Upper lobe of right lung (tissue), 1 donor: ENCODE measurements at regions not wholly inside any gene's neighbourhood (a gene's known extent, or its start where the extent isn't known, plus 50 kb on each side); places are given as distances from the start of the nearest gene placed in this dataset.
A peak's percentile ranks its signal among the peaks of the same experiment; 100 is the strongest.

Source experiments
- ATAC-seq: fragments of 200-7000 bp; cut with Tn5 transposase; one replicate; pipeline ENCODE4 v1.9.1; 2020; ENCODE audit warnings: mild to moderate bottlenecking, moderate library complexity
- DNase-seq: peaks from one replicate; pipeline ENCODE4 v3.0.0-alpha.2; 2020
- H3K27ac ChIP-seq: fragments of 200-600 bp; one replicate; pipeline ENCODE4 v1.8.0; 2022
- H3K27me3 ChIP-seq: fragments of 200-600 bp; one replicate; pipeline ENCODE4 v1.8.0; 2022; ENCODE audit warnings: mild to moderate bottlenecking
- H3K36me3 ChIP-seq: fragments of 200-600 bp; one replicate; pipeline ENCODE4 v1.8.0; 2022
- H3K4me1 ChIP-seq: fragments of 200-600 bp; one replicate; pipeline ENCODE4 v1.8.0; 2022
- H3K4me3 ChIP-seq: fragments of 200-600 bp; one replicate; pipeline ENCODE4 v1.8.0; 2022; ENCODE audit warnings: mild to moderate bottlenecking
- H3K9me3 ChIP-seq: fragments of 200-600 bp; one replicate; pipeline ENCODE4 v1.8.0; 2022
- intact Hi-C: fragments of 100-400 bp; cut with DNase I; formaldehyde crosslinking; loops from one replicate; pipeline ENCODE4 v1.11.0; 2022
- TF ChIP-seq, protein P1 (sequence below): fragments of 200-600 bp; IDR thresholded peaks from one replicate; pipeline ENCODE4 v1.8.0; 2022; ENCODE audit warnings: antibody characterized with exemption
- donor health status: DM: no; HTN: yes; CAD: no; lungs with severe emphysema.

GRCh38 chr10:81759111-81759510, 115.9 kb upstream of the NRG3 start:
- Histone ChIP-seq H3K9me3 (no peaks in the 10 kb centered on the region), H3K27me3 (no peaks in the 10 kb centered on the region), H3K27ac (no peak overlapping the region), H3K36me3 (no peaks in the 10 kb centered on the region), H3K4me1 (no peaks in the 10 kb centered on the region), H3K4me3 (no peak overlapping the region)
- no peak for DNase-seq
- intact Hi-C loops = no loop called here
- TF ChIP-seq, protein P1, sequence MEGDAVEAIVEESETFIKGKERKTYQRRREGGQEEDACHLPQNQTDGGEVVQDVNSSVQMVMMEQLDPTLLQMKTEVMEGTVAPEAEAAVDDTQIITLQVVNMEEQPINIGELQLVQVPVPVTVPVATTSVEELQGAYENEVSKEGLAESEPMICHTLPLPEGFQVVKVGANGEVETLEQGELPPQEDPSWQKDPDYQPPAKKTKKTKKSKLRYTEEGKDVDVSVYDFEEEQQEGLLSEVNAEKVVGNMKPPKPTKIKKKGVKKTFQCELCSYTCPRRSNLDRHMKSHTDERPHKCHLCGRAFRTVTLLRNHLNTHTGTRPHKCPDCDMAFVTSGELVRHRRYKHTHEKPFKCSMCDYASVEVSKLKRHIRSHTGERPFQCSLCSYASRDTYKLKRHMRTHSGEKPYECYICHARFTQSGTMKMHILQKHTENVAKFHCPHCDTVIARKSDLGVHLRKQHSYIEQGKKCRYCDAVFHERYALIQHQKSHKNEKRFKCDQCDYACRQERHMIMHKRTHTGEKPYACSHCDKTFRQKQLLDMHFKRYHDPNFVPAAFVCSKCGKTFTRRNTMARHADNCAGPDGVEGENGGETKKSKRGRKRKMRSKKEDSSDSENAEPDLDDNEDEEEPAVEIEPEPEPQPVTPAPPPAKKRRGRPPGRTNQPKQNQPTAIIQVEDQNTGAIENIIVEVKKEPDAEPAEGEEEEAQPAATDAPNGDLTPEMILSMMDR = no peak
- ATAC-seq = no peak

DNA sequence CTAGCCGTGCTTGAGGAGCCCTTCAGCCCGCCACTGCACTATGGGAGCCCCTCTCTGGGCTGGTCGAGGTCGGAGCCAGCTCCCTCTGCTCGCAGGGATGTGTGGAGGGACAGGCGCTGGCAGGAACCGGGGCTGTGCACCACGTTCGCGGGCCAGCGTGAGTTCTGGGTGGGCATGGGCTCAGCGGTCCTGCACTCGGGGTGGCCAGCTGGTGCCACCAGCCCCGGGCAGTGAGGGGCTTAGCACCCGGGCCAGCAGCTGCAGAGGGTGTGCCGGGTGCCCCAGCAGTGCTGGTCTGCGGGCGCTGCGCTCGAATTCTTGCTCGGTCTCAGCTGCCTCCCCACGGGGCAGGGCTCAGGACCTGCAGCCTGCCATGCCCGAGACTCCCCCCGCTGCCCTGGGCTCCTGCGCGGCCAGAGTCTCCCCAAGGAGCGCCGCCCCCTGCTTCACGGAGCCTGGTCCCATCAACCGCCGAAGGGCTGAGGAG, 90.8 kb upstream of the NRG3 start:
- no peak overlapping the region for H3K27ac ChIP-seq
- H3K9me3 ChIP-seq = no peaks in the 10 kb centered on the region
- H3K27me3 ChIP-seq = no peaks in the 10 kb centered on the region
- DNase-seq (no peak), ATAC-seq (peak; percentile 34)
- H3K4me3 ChIP-seq = no peak overlapping the region
- no peaks in the 10 kb centered on the region for H3K4me1 ChIP-seq
- H3K36me3 ChIP-seq = no peaks in the 10 kb centered on the region
- intact Hi-C loops = no loop called here
- TF ChIP-seq, protein P1 = no peak

GRCh38 chr10:81792729-81793128, 82.3 kb upstream of the NRG3 start:
- no peak for DNase-seq
- intact Hi-C loops = no loop called here
- Histone ChIP-seq H3K4me1 (no peaks in the 10 kb centered on the region), H3K9me3 (no peaks in the 10 kb centered on the region), H3K36me3 (no peaks in the 10 kb centered on the region), H3K27ac (no peak overlapping the region), H3K27me3 (no peaks in the 10 kb centered on the region), H3K4me3 (no peak overlapping the region)
- TF ChIP-seq, protein P1 = no peak
- no peak for ATAC-seq

DNA sequence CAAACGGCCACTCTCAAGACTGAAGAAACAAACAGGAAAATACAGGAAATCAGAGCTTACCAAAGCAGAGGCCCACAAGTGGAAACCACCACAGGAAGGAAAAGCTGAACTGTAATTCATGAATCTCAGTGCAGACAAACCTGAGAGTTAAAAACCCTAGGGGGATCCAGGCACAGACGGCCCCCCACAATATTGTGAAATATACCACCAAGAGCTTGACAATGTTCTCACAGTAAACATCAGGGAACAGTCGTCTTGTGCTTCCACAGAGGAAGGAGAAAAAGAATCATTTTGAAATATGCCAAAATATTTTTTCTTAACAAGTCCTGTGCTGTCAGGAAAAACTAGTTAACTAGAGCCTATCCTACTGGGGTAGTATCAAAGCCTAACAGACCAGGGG, 68.2 kb upstream of the NRG3 start:
- Histone ChIP-seq H3K9me3 (peaks cover 4% of the 10 kb centered on the region), H3K4me1 (no peaks in the 10 kb centered on the region), H3K4me3 (no peak overlapping the region), H3K27me3 (no peaks in the 10 kb centered on the region), H3K36me3 (no peaks in the 10 kb centered on the region), H3K27ac (no peak overlapping the region)
- TF ChIP-seq, protein P1 = no peak
- DNase-seq (no peak), ATAC-seq (no peak)
- intact Hi-C loops = no loop called here

GRCh38 chr10:81814842-81815241, 60.2 kb upstream of the NRG3 start:
- H3K27ac ChIP-seq = no peak overlapping the region
- H3K9me3 ChIP-seq = peaks cover 2% of the 10 kb centered on the region
- DNase-seq = no peak
- no peak for ATAC-seq
- H3K27me3 ChIP-seq = no peaks in the 10 kb centered on the region
- H3K4me1 ChIP-seq = no peaks in the 10 kb centered on the region
- no peak overlapping the region for H3K4me3 ChIP-seq
- H3K36me3 ChIP-seq = no peaks in the 10 kb centered on the region
- TF ChIP-seq, protein P1 = no peak
- intact Hi-C loops = no loop called here

DNA sequence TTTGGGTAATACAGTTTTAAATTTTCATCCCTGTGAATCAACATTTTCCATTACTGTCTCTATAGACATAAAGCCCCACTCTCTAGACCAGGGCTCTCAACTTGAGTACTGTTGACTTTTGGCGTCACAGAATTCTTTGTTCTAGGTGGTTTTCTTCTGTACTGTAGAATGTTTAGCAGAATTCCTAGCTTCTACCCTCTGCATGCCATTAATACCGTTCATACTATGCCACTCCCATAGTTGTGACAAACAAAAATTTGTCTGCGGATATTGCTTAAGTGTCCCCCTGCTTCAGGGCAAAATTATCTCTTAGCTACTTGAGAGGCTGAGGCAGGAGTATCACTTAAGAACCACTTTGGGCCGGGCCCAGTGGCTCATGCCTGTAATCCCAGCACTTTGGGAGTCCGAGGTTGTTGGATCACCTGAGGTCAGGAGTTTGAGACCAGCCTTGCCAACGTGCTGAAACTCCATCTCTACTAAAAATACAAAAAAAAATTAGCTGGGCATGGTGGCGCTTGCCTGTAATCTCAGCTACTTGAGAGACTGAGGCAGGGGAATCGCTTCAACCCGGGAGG, 57.3 kb upstream of the NRG3 start:
- no peak overlapping the region for H3K4me3 ChIP-seq
- H3K27ac ChIP-seq = no peak overlapping the region
- H3K9me3 ChIP-seq = no peaks in the 10 kb centered on the region
- no peaks in the 10 kb centered on the region for H3K4me1 ChIP-seq
- no peaks in the 10 kb centered on the region for H3K27me3 ChIP-seq
- ATAC-seq = peak; percentile 95
- DNase-seq = peak; percentile 64
- TF ChIP-seq, protein P1 = no peak
- H3K36me3 ChIP-seq = no peaks in the 10 kb centered on the region
- intact Hi-C loops = no loop called here
